ENCODE measurements at regions not wholly inside any gene's neighbourhood (a gene's known extent, or its start where the extent isn't known, plus 50 kb on each side); places are given as distances from the start of the nearest gene placed in this dataset.
"Not testable (repeated sequence)": the region's sequence is repeated elsewhere in the genome, so short reads cannot be mapped to it uniquely, and the experiment has no call there.

DNA sequence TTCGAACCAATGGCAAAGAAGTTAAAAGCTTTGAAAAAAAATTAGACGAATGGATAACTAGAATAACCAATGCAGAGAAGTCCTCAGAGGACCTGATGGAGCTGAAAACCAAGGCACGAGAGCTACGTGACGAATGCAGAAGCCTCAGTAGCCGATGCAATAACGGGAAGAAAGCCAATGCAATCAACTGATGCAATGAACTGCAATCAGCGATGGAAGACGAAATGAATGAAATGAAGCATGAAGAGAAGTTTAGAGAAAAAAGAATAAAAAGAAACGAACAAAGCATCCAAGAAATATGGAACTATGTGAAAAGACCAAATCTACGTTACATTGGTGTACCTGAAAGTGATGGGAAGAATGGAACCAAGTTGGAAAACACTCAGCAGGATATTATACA, 52.6 kb upstream of the MRPS30 start:
- not testable (repeated sequence) for DNase-seq (ENCODE audit: low read depth)

- no peak for DNase-seq (ENCODE audit: low read depth)
These were observed 61.4 kb upstream of the MRPS30 start for GRCh38 chr5:44747396-44747795.

DNA sequence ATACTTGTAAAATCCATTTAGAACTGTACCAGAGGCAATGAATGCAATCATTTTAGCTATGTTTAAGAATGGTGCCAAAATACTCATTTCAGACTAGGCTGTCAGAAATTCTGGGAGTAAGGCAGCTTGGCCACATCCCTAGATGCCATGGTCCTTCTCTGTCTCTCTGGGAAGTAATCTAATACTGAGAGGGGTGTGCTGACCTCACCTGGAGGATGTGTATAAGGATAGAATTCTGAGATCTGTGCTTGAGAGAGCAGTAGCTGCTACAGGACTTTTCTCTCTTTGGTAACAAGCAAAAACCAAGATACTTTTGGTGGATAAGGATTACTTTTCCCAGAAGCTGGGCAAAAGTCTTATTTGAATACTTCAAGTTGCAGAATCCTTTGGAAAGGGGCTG, 68.1 kb upstream of the MRPS30 start:
- no peak for DNase-seq (ENCODE audit: low read depth)

- DNase-seq (ENCODE audit: low read depth): no peak
These were observed 79.2 kb upstream of the MRPS30 start for GRCh38 chr5:44729536-44729935.

- no peak for DNase-seq (ENCODE audit: low read depth)
These were observed 81.6 kb upstream of the MRPS30 start for GRCh38 chr5:44727100-44727499.

GRCh38 chr5:44719856-44720255, 88.9 kb upstream of the MRPS30 start:
- DNase-seq (ENCODE audit: low read depth): peak; percentile 52

GRCh38 chr5:44714871-44715561, 93.7 kb upstream of the MRPS30 start:
- DNase-seq (ENCODE audit: low read depth): no peak

GRCh38 chr5:44713446-44713845, 95.3 kb upstream of the MRPS30 start:
- DNase-seq (ENCODE audit: low read depth): no peak

DNA sequence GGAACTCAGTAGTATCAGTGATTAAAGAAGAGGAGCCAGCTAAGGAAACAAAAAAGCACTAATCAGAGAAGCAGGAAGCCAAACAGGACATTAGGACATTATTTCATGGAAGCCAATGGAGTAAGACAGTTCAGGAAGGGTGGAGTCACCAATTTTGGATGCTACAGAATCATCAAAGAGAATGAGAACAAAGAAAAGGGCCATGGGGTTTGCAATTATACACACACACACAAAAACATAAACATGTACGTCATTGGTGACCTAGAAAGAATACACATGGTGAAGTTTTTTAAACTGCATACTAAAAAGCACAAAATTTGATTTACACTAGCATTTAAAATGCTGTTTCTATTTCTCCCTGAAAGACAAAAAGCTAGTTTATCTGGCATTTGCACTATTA, 96.8 kb upstream of the MRPS30 start:
- no peak for DNase-seq (ENCODE audit: low read depth)

- DNase-seq (ENCODE audit: low read depth): no peak
These were observed 100.1 kb upstream of the MRPS30 start for GRCh38 chr5:44708602-44709001.

GRCh38 chr5:44707721-44708120, 101.0 kb upstream of the MRPS30 start:
- no peak for DNase-seq (ENCODE audit: low read depth)

DNA sequence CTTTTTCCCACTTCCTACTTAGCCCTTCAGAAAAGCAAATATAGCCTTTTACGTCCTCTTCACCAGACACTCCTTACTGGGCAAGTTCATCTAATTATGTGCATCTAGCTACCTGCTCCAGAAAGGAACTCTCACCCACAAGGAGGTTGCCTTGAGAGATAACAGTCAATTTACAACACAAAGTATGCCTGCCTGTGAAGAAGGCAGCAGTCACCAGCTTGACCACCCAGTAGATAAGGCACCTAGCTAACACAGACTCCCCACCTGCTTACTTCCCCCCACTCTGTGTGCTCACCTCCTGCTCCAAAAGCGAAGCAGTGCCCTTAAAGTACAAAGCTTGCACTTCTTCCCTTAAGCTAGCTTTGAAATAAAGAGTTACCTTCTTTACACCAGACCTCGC, 111.7 kb upstream of the MRPS30 start:
- no peak for DNase-seq (ENCODE audit: low read depth)

GRCh38 chr5:44695259-44695658, 113.5 kb upstream of the MRPS30 start:
- no peak for DNase-seq (ENCODE audit: low read depth)

- DNase-seq (ENCODE audit: low read depth): no peak
These were observed 116.9 kb upstream of the MRPS30 start for GRCh38 chr5:44691802-44692201.

GRCh38 chr5:44681906-44682305, 126.8 kb upstream of the MRPS30 start:
- no peak for DNase-seq (ENCODE audit: low read depth)

DNA sequence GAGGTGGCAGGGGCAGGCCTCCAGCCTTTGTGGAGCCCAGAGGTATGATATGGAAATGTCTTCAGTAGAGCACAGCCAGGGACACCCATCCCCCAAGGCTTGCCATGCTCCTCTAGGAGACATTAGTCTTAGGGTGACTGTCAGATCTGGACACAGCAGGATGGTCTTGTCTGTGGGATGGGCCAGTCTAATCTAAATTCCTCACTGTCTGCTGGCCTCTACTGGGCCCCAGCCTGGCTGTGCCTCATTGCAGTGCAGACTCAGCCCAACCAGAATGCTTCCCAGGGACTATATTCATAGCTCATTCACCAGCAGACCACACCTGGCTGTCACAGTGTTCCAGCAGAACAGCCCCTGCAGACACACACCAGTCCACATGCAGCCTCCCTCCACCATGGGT, 129.5 kb upstream of the MRPS30 start:
- no peak for DNase-seq (ENCODE audit: low read depth)

GRCh38 chr5:44675296-44675695, 133.5 kb upstream of the MRPS30 start:
- no peak for DNase-seq (ENCODE audit: low read depth)

- no peak for DNase-seq (ENCODE audit: low read depth)
These were observed 134.3 kb upstream of the MRPS30 start for GRCh38 chr5:44674461-44674860.

GRCh38 chr5:44668471-44668870, 140.3 kb upstream of the MRPS30 start:
- DNase-seq (ENCODE audit: low read depth): not testable (repeated sequence)

GRCh38 chr5:44665101-44665701, 143.5 kb upstream of the MRPS30 start:
- DNase-seq (ENCODE audit: low read depth): no peak

GRCh38 chr5:44664711-44665100, 144.0 kb upstream of the MRPS30 start:
- DNase-seq (ENCODE audit: low read depth): no peak

DNA sequence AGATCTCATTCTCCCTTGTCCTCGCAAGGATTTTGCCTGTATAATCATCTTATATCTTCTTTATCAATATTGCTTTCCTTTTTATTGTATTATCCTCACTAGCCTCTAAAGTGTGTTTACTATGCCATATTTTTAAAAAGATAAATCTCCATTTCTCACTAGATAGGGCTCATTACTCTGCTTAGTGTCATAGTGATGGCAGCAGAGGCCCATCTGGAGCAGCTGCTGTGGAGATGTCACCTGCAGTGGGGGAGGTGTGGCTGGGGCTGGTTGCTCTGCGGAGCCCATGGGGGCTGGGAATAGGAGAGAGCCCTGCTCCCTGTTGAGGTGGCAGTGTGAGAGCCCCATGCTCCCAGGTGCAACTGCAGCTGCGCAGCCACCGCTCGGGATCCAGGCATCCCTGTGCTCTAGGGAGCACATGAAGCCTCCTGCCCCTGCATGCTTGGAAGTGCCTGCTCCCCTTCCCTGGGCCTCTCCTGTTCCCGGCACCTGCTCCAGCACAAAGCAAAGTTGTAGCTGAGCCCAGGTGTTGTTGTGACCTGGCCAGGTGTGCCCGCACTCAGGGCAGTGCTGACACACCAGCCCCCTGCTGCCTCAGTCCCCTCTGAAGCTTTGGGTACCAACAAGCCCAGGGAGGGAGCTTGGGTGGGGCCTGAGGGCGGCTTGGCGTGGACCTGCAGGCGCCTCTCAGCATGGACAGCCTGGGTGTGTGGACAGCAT, 144.6 kb upstream of the MRPS30 start:
- DNase-seq (ENCODE audit: low read depth): no peak

GRCh38 chr5:44661851-44662250, 146.9 kb upstream of the MRPS30 start:
- no peak for DNase-seq (ENCODE audit: low read depth)

Data from CMK (cell line).